GM21390 (cell line): ENCODE measurements at regions not wholly inside any gene's neighbourhood (a gene's known extent, or its start where the extent isn't known, plus 50 kb on each side); places are given as distances from the start of the nearest gene placed in this dataset.
"Not testable (repeated sequence)": the region's sequence is repeated elsewhere in the genome, so short reads cannot be mapped to it uniquely, and the experiment has no call there.

Source experiments
- ATAC-seq: cut with Tn5 transposase; IDR thresholded peaks from one replicate; pipeline ENCODE4 v1.9.1; 2021; ENCODE audit not compliant: unreplicated experiment

- no peak for ATAC-seq
Observed at GRCh38 chr7:12002428-12002827, 170.4 kb upstream of the THSD7A start.

GRCh38 chr7:12004581-12004980 lies 172.6 kb upstream of the THSD7A start:
- ATAC-seq = no peak

- ATAC-seq = no peak
Observed at GRCh38 chr7:12007576-12007975, 175.6 kb upstream of the THSD7A start.

- no peak for ATAC-seq
Observed at GRCh38 chr7:12013983-12014382, 182.0 kb upstream of the THSD7A start.

GRCh38 chr7:12016439-12016838 lies 184.4 kb upstream of the THSD7A start:
- ATAC-seq = no peak

- no peak for ATAC-seq
Observed at GRCh38 chr7:12017046-12017445, 185.0 kb upstream of the THSD7A start.

- not testable (repeated sequence) for ATAC-seq
Observed at GRCh38 chr7:12022011-12022410, 189.1 kb upstream of the TMEM106B start.

GRCh38 chr7:12025246-12025645 lies 185.8 kb upstream of the TMEM106B start:
- ATAC-seq = no peak

- ATAC-seq = no peak
Observed at GRCh38 chr7:12028508-12028907, 182.6 kb upstream of the TMEM106B start.

GRCh38 chr7:12030116-12030515 lies 181.0 kb upstream of the TMEM106B start:
- no peak for ATAC-seq

GRCh38 chr7:12031186-12031585 lies 179.9 kb upstream of the TMEM106B start:
- ATAC-seq = no peak

- no peak for ATAC-seq
Observed at GRCh38 chr7:12031638-12032037, 179.5 kb upstream of the TMEM106B start.

- ATAC-seq = no peak
Observed at GRCh38 chr7:12032146-12032545, 178.9 kb upstream of the TMEM106B start.

- ATAC-seq = not testable (repeated sequence)
Observed at GRCh38 chr7:12043457-12043856, 167.6 kb upstream of the TMEM106B start.

GRCh38 chr7:12052211-12052610 lies 158.9 kb upstream of the TMEM106B start:
- ATAC-seq = no peak

- no peak for ATAC-seq
Observed at GRCh38 chr7:12053561-12053960, 157.5 kb upstream of the TMEM106B start.

GRCh38 chr7:12054830-12055229 lies 156.3 kb upstream of the TMEM106B start:
- ATAC-seq = no peak

- no peak for ATAC-seq
Observed at GRCh38 chr7:12056381-12056780, 154.7 kb upstream of the TMEM106B start.

- no peak for ATAC-seq
Observed at GRCh38 chr7:12056977-12057376, 154.1 kb upstream of the TMEM106B start.

GRCh38 chr7:12062062-12062461 lies 149.0 kb upstream of the TMEM106B start:
- no peak for ATAC-seq

GRCh38 chr7:12064586-12065127 lies 146.4 kb upstream of the TMEM106B start:
- no peak for ATAC-seq

GRCh38 chr7:12066004-12066403 lies 145.1 kb upstream of the TMEM106B start:
- no peak for ATAC-seq

GRCh38 chr7:12066521-12066920 lies 144.6 kb upstream of the TMEM106B start:
- no peak for ATAC-seq
